ENCODE measurements at regions not wholly inside any gene's neighbourhood (a gene's known extent, or its start where the extent isn't known, plus 50 kb on each side); places are given as distances from the start of the nearest gene placed in this dataset.
"Not testable (repeated sequence)": the region's sequence is repeated elsewhere in the genome, so short reads cannot be mapped to it uniquely, and the experiment has no call there.

DNA sequence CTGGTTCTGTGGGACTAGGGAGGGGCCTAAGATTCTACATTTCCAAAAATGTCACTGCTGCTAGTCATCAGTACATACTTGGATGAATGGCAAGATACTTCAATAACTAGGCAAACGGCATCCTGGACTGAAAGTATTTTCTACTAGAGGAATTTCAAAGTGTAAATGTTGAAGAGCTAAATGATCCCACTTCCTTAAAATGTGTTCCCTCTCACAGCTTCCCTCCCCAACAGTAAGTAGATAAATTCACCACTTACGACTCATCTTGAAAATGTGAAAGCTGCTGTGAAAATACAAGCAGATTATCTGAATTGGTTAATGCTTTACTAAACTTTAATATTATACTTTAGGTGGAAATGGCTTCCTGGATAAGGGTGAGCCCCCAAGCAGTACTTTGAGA, 1571.5 kb upstream of the WWC1 start:
- TF ChIP-seq, protein P1, sequence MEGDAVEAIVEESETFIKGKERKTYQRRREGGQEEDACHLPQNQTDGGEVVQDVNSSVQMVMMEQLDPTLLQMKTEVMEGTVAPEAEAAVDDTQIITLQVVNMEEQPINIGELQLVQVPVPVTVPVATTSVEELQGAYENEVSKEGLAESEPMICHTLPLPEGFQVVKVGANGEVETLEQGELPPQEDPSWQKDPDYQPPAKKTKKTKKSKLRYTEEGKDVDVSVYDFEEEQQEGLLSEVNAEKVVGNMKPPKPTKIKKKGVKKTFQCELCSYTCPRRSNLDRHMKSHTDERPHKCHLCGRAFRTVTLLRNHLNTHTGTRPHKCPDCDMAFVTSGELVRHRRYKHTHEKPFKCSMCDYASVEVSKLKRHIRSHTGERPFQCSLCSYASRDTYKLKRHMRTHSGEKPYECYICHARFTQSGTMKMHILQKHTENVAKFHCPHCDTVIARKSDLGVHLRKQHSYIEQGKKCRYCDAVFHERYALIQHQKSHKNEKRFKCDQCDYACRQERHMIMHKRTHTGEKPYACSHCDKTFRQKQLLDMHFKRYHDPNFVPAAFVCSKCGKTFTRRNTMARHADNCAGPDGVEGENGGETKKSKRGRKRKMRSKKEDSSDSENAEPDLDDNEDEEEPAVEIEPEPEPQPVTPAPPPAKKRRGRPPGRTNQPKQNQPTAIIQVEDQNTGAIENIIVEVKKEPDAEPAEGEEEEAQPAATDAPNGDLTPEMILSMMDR (IDR thresholded peaks at IDR 0.05; ENCODE audit: borderline replicate concordance, insufficient read depth, low read depth, low read length): no peak
- no peak overlapping the region for H3K4me3 ChIP-seq (ENCODE audit: low read depth, low read length)

- H3K4me3 ChIP-seq (ENCODE audit: low read depth, low read length): no peak overlapping the region
- TF ChIP-seq, protein P1 (IDR thresholded peaks at IDR 0.05; ENCODE audit: borderline replicate concordance, insufficient read depth, low read depth, low read length): no peak
Measured at GRCh38 chr5:166722939-166723338, 1568.5 kb upstream of the WWC1 start.

DNA sequence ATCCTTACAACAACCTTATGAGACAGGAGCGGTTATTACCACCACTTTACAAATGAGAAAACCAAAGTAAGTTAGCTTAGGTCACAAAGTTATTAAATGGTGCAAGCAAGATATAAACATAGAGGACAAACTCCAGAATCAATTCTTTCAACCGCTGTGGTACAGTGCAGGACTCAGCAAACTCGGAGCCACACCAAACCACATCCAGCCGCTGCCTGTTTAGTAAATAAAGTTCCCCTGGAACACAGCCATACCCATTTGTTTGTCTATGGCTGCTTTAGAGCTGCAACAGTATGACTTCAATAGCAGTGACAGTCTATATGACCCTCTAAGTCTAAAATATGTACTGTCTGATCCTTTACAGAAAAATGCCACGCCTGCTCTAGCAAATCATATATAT, 1567.2 kb upstream of the WWC1 start:
- H3K4me3 ChIP-seq (ENCODE audit: low read depth, low read length): no peak overlapping the region
- TF ChIP-seq, protein P1 (IDR thresholded peaks at IDR 0.05; ENCODE audit: borderline replicate concordance, insufficient read depth, low read depth, low read length): no peak

- TF ChIP-seq, protein P1 (IDR thresholded peaks at IDR 0.05; ENCODE audit: borderline replicate concordance, insufficient read depth, low read depth, low read length): no peak
- H3K4me3 ChIP-seq (ENCODE audit: low read depth, low read length): no peak overlapping the region
Measured at GRCh38 chr5:166725593-166725992, 1565.9 kb upstream of the WWC1 start.

- TF ChIP-seq, protein P1 (IDR thresholded peaks at IDR 0.05; ENCODE audit: borderline replicate concordance, insufficient read depth, low read depth, low read length): no peak
- no peak overlapping the region for H3K4me3 ChIP-seq (ENCODE audit: low read depth, low read length)
Measured at GRCh38 chr5:166726406-166726805, 1565.0 kb upstream of the WWC1 start.

DNA sequence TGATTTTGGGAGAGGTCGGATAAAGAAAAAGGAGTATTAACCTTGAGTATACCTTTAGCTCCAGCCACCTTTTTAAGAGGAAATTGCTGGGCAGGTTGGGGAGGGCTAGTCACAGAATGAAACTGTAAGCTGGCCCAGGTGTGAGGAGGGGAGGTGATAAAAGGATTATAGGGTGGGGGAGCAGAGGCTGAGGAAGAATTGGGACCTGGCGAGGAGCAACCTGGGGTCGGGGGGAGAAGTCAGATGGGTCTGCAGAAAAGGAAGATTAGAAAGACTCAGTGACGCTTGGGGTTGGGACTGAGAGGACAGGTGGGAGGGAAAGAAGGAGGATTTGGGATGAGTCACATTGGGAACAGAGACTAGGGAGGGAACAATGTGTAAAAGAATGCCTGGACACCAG, 1548.5 kb upstream of the WWC1 start:
- not testable (repeated sequence) for H3K4me3 ChIP-seq (ENCODE audit: low read depth, low read length)

DNA sequence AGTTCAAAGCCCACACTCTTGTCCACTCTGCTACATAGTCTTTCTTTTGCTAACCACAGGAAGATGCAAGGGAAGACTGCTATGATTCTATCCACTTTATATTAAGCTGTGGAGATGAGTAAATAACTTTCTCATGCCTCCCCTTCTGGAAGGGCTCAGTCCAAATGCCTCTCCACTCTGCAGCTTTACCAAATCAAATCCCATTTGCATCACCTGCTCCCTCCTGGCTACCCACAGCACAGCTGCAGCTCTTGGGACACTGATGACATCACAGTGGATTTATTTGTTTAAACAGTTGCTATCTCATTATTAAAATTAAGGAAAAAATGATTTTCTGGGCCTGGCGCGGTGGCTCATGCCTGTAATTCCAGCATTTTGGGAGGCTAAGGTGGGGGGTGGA, 1544.9 kb upstream of the WWC1 start:
- no peak overlapping the region for H3K4me3 ChIP-seq (ENCODE audit: low read depth, low read length)
- TF ChIP-seq, protein P1 (IDR thresholded peaks at IDR 0.05; ENCODE audit: borderline replicate concordance, insufficient read depth, low read depth, low read length): no peak

DNA sequence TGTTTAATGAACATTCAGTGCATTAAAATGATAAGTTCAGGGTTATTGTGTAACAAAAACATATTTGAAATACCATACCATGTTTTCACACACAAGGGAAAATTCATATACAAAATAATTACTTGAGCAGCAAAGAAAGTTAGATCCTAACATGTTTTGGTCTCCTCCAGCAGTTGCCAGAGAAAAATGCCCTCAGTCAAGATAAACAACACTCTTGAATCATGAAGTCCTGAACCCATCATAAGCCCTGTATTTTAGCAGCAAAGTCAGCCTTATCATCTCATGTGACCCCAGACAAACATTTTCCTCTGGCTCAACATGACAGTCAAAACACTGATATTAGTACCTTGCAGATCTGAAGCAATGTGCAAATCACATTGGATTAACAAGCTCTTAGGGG, 1541.1 kb upstream of the WWC1 start:
- H3K4me3 ChIP-seq (ENCODE audit: low read depth, low read length): no peak overlapping the region
- TF ChIP-seq, protein P1 (IDR thresholded peaks at IDR 0.05; ENCODE audit: borderline replicate concordance, insufficient read depth, low read depth, low read length): no peak

Measured in GM12875 (cell line).